GM23338 (cell line): ENCODE measurements at regions not wholly inside any gene's neighbourhood (a gene's known extent, or its start where the extent isn't known, plus 50 kb on each side); places are given as distances from the start of the nearest gene placed in this dataset.

ENCODE experiments used
- ATAC-seq: fragments of 200-7000 bp; cut with Tn5 transposase; 3 replicates; pipeline ENCODE4 v1.9.1; 2020
- DNase-seq: peaks from one replicate; pipeline ENCODE4 v3.0.0-alpha.2; 2015; ENCODE audit warnings: low spot score
- H2AFZ ChIP-seq: fragments of 200-600 bp; sonication (generic); 2 replicates; pipeline ENCODE4 v1.8.0; 2016; ENCODE audit warnings: antibody characterized with exemption, mild to moderate bottlenecking, moderate library complexity
- H3F3A ChIP-seq: fragments of 200-600 bp; sonication (generic); replicated peaks from 2 replicates; pipeline ENCODE4 v1.8.0; 2017; ENCODE audit warnings: antibody characterized with exemption, mixed run types, low read depth
- H3K27ac ChIP-seq: fragments of 200-600 bp; sonication (generic); 2 replicates; pipeline ENCODE4 v1.6.1; 2016; ENCODE audit warnings: low read depth
- H3K27me3 ChIP-seq: fragments of 200-600 bp; sonication (generic); 2 replicates; pipeline ENCODE4 v1.8.0; 2016; ENCODE audit warnings: mild to moderate bottlenecking, mixed run types, moderate library complexity; ENCODE audit not compliant: insufficient read depth
- H3K36me3 ChIP-seq: fragments of 200-600 bp; sonication (generic); 2 replicates; pipeline ENCODE4 v1.8.0; 2016; ENCODE audit warnings: mild to moderate bottlenecking; ENCODE audit not compliant: insufficient read depth
- H3K4me1 ChIP-seq: fragments of 200-600 bp; sonication (generic); 2 replicates; pipeline ENCODE4 v1.8.0; 2016; ENCODE audit warnings: mild to moderate bottlenecking, moderate library complexity; ENCODE audit not compliant: insufficient read depth
- H3K4me2 ChIP-seq: fragments of 200-600 bp; sonication (generic); 2 replicates; pipeline ENCODE4 v1.7.1; 2017; ENCODE audit warnings: mixed run types
- H3K4me3 ChIP-seq: fragments of 200-600 bp; sonication (generic); 2 replicates; pipeline ENCODE4 v1.6.1; 2016; ENCODE audit warnings: mixed run types
- H3K79me2 ChIP-seq: fragments of 200-600 bp; sonication (generic); replicated peaks from 2 replicates; pipeline ENCODE4 v1.8.0; 2017; ENCODE audit warnings: mild to moderate bottlenecking; ENCODE audit not compliant: insufficient read depth
- H3K9me2 ChIP-seq: fragments of 200-600 bp; sonication (generic); 2 replicates; pipeline ENCODE4 v1.8.0; 2017; ENCODE audit not compliant: insufficient read depth
- H4K20me1 ChIP-seq: fragments of 200-600 bp; sonication (generic); replicated peaks from 2 replicates; pipeline ENCODE4 v1.8.0; 2017; ENCODE audit warnings: mild to moderate bottlenecking; ENCODE audit not compliant: insufficient read depth
- H3K27ac Mint-ChIP-seq: 2 replicates; pipeline ENCODE4 v1.8.0; 2020; ENCODE audit warnings: inconsistent platforms, mild to moderate bottlenecking, moderate library complexity, mixed read lengths
- H3K27me3 Mint-ChIP-seq: 3 replicates; pipeline ENCODE4 v1.8.0; 2022; ENCODE audit warnings: low read depth, mild to moderate bottlenecking, moderate library complexity, mixed read lengths, inconsistent platforms; ENCODE audit not compliant: insufficient read depth, poor library complexity
- H3K36me3 Mint-ChIP-seq: 3 replicates; pipeline ENCODE4 v1.8.0; 2021; ENCODE audit warnings: low read depth, mild to moderate bottlenecking, inconsistent platforms, moderate library complexity, mixed read lengths
- H3K4me1 Mint-ChIP-seq: 3 replicates; pipeline ENCODE4 v1.8.0; 2020; ENCODE audit warnings: mild to moderate bottlenecking, inconsistent platforms, mixed read lengths
- H3K4me3 Mint-ChIP-seq: 3 replicates; pipeline ENCODE4 v1.8.0; 2021; ENCODE audit warnings: moderate library complexity, mild to moderate bottlenecking, inconsistent platforms, mixed read lengths
- H3K9me3 Mint-ChIP-seq: 3 replicates; pipeline ENCODE4 v1.8.0; 2020; ENCODE audit warnings: moderate library complexity, mild to moderate bottlenecking, inconsistent platforms, mixed read lengths
- CREB1 ChIP-seq: fragments of 250-450 bp; sonication (Bioruptor Pico); IDR thresholded peaks from 2 replicates; pipeline ENCODE4 v1.5.0; 2020; ENCODE audit warnings: low read depth, mild to moderate bottlenecking, moderate library complexity
- EZH2 ChIP-seq: fragments of 200-600 bp; sonication (generic); IDR thresholded peaks from one replicate; pipeline ENCODE4 v1.8.0; 2017; ENCODE audit warnings: antibody characterized with exemption, mild to moderate bottlenecking, low read depth; ENCODE audit not compliant: unreplicated experiment
- JUNB ChIP-seq: IDR thresholded peaks from one replicate; pipeline ENCODE4 v1.6.1; 2016; ENCODE audit warnings: antibody characterized with exemption; ENCODE audit not compliant: unreplicated experiment
- NANOG ChIP-seq: IDR thresholded peaks from 2 replicates; pipeline ENCODE4 v1.6.1; 2016; ENCODE audit warnings: antibody characterized with exemption, borderline replicate concordance
- REST ChIP-seq: IDR thresholded peaks from one replicate; pipeline ENCODE4 v1.6.1; 2018; ENCODE audit warnings: antibody characterized with exemption; ENCODE audit not compliant: unreplicated experiment
- STAT1 ChIP-seq: IDR thresholded peaks from one replicate; pipeline ENCODE4 v1.6.1; 2016; ENCODE audit warnings: antibody characterized with exemption; ENCODE audit not compliant: unreplicated experiment
- ZNF331 ChIP-seq: fragments of 250-450 bp; sonication (Bioruptor Pico); IDR thresholded peaks from 2 replicates; pipeline ENCODE4 v1.5.0; 2020; ENCODE audit warnings: low read depth, mild to moderate bottlenecking, moderate library complexity
- TF ChIP-seq, protein P1 (sequence below): IDR thresholded peaks from 2 replicates; pipeline ENCODE4 v1.6.1; 2016; ENCODE audit warnings: antibody characterized with exemption
- TF ChIP-seq, protein P2 (sequence below), 2 experiments: fragments of 200-600 bp in 1 of 2; sonication (generic) in 1 of 2; conservative IDR thresholded peaks; 2 replicates each; pipeline versions ENCODE4 v1.5.1 to v1.6.1; 2016 to 2017; ENCODE audit warnings: antibody characterized with exemption in 2 of 2, low read depth in 2 of 2, mild to moderate bottlenecking in 2 of 2, moderate library complexity in 1 of 2
- TF ChIP-seq, protein P3 (sequence below): fragments of 250-450 bp; sonication (Bioruptor Pico); IDR thresholded peaks from 2 replicates; pipeline ENCODE4 v1.5.0; 2020; ENCODE audit warnings: mild to moderate bottlenecking, moderate library complexity

DNA sequence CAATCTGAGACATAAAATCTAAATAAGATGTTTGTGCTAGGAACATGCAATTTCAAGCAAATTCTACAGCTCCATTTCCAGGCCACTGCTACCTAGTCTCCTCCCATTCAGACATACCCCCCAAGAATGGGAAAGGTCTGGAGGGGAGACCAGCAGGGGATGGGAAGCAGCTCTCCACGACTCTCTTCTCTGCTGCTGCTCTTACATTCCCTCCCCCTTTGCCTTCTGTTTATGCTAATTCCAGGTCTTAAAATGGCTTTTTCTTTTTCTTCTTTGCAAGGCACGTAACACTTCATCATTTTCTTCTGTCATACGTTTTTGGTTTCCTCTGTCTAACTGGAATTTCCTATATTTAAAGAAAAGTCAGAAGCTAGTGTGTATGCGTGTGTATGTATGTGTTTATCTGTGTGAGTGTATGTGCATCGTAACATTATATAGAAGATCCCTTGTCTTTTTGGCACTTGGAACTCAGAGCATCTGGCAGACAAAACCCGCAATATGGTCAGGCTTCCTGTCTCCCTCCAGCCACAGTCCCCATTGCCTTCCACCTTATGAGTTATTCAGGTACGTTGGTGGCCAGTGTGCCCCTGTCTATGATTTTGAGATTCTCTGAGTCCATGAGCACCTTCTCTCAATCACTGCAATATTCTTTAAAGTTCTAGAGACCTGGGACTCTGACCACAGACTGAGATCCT is 493.7 kb downstream of the BTBD3 start (continued):
- TF ChIP-seq EZH2 (no peak), NANOG (no peak), ZNF331 (CRISPR knock-in tag) (no peak), REST (no peak)
- TF ChIP-seq, protein P1, sequence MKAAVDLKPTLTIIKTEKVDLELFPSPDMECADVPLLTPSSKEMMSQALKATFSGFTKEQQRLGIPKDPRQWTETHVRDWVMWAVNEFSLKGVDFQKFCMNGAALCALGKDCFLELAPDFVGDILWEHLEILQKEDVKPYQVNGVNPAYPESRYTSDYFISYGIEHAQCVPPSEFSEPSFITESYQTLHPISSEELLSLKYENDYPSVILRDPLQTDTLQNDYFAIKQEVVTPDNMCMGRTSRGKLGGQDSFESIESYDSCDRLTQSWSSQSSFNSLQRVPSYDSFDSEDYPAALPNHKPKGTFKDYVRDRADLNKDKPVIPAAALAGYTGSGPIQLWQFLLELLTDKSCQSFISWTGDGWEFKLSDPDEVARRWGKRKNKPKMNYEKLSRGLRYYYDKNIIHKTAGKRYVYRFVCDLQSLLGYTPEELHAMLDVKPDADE, result no peak

DNA sequence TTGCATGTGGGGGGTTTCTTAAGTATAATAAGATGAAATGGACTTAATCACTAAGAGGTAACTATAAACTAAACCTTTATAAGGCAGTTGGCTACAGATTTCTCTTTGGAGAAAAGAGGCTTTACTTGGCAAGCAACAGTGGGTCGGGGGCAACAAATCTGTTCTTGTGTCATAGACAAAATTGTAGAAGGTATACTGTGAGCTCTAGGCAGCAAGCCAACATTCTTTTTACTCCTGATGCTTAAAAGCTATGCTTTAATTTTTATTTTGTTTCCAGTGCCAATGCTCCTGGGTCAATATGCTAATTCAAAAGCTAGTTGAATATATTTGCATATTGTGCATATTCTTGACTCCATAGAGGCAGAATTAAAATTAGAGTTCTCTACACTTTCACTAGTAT is 495.4 kb downstream of the BTBD3 start:
- peaks cover 9% of the 10 kb centered on the region for H3K36me3 Mint-ChIP-seq
- no peak overlapping the region for H3K27ac ChIP-seq
- H3F3A ChIP-seq, result no peaks in the 10 kb centered on the region
- peaks cover 10% of the 10 kb centered on the region; the same call in 1 of the 2 replicates for H3K36me3 ChIP-seq
- H3K79me2 ChIP-seq, result no peaks in the 10 kb centered on the region
- no peak overlapping the region for H3K27ac Mint-ChIP-seq
- peaks cover 4% of the 10 kb centered on the region; the same call in 1 of the 2 replicates for H3K4me1 ChIP-seq
- ATAC-seq (no peak), DNase-seq (no peak)
- no peak overlapping the region for H3K4me2 ChIP-seq
- H3K4me3 Mint-ChIP-seq, result no peak overlapping the region
- peaks cover 15% of the 10 kb centered on the region for H3K9me3 Mint-ChIP-seq
- no peak overlapping the region for H3K4me3 ChIP-seq
- H3K4me1 Mint-ChIP-seq, result peaks cover 9% of the 10 kb centered on the region
- no peaks in the 10 kb centered on the region for H3K27me3 Mint-ChIP-seq
- no peaks in the 10 kb centered on the region for H4K20me1 ChIP-seq
- H3K9me2 ChIP-seq, result peaks cover 4% of the 10 kb centered on the region
- H2AFZ ChIP-seq, result no peak overlapping the region
- no peaks in the 10 kb centered on the region for H3K27me3 ChIP-seq
- TF ChIP-seq, protein P1, result no peak
- TF ChIP-seq CREB1, result no peak
- TF ChIP-seq STAT1, result no peak
- no peak for TF ChIP-seq JUNB
- no peak for TF ChIP-seq ZNF331 (CRISPR knock-in tag)
- TF ChIP-seq, protein P2, sequence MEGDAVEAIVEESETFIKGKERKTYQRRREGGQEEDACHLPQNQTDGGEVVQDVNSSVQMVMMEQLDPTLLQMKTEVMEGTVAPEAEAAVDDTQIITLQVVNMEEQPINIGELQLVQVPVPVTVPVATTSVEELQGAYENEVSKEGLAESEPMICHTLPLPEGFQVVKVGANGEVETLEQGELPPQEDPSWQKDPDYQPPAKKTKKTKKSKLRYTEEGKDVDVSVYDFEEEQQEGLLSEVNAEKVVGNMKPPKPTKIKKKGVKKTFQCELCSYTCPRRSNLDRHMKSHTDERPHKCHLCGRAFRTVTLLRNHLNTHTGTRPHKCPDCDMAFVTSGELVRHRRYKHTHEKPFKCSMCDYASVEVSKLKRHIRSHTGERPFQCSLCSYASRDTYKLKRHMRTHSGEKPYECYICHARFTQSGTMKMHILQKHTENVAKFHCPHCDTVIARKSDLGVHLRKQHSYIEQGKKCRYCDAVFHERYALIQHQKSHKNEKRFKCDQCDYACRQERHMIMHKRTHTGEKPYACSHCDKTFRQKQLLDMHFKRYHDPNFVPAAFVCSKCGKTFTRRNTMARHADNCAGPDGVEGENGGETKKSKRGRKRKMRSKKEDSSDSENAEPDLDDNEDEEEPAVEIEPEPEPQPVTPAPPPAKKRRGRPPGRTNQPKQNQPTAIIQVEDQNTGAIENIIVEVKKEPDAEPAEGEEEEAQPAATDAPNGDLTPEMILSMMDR (conservative IDR thresholded peaks at IDR 0.05; ENCODE audit: low read depth in 2 of 2), result no peak
- TF ChIP-seq, protein P3, sequence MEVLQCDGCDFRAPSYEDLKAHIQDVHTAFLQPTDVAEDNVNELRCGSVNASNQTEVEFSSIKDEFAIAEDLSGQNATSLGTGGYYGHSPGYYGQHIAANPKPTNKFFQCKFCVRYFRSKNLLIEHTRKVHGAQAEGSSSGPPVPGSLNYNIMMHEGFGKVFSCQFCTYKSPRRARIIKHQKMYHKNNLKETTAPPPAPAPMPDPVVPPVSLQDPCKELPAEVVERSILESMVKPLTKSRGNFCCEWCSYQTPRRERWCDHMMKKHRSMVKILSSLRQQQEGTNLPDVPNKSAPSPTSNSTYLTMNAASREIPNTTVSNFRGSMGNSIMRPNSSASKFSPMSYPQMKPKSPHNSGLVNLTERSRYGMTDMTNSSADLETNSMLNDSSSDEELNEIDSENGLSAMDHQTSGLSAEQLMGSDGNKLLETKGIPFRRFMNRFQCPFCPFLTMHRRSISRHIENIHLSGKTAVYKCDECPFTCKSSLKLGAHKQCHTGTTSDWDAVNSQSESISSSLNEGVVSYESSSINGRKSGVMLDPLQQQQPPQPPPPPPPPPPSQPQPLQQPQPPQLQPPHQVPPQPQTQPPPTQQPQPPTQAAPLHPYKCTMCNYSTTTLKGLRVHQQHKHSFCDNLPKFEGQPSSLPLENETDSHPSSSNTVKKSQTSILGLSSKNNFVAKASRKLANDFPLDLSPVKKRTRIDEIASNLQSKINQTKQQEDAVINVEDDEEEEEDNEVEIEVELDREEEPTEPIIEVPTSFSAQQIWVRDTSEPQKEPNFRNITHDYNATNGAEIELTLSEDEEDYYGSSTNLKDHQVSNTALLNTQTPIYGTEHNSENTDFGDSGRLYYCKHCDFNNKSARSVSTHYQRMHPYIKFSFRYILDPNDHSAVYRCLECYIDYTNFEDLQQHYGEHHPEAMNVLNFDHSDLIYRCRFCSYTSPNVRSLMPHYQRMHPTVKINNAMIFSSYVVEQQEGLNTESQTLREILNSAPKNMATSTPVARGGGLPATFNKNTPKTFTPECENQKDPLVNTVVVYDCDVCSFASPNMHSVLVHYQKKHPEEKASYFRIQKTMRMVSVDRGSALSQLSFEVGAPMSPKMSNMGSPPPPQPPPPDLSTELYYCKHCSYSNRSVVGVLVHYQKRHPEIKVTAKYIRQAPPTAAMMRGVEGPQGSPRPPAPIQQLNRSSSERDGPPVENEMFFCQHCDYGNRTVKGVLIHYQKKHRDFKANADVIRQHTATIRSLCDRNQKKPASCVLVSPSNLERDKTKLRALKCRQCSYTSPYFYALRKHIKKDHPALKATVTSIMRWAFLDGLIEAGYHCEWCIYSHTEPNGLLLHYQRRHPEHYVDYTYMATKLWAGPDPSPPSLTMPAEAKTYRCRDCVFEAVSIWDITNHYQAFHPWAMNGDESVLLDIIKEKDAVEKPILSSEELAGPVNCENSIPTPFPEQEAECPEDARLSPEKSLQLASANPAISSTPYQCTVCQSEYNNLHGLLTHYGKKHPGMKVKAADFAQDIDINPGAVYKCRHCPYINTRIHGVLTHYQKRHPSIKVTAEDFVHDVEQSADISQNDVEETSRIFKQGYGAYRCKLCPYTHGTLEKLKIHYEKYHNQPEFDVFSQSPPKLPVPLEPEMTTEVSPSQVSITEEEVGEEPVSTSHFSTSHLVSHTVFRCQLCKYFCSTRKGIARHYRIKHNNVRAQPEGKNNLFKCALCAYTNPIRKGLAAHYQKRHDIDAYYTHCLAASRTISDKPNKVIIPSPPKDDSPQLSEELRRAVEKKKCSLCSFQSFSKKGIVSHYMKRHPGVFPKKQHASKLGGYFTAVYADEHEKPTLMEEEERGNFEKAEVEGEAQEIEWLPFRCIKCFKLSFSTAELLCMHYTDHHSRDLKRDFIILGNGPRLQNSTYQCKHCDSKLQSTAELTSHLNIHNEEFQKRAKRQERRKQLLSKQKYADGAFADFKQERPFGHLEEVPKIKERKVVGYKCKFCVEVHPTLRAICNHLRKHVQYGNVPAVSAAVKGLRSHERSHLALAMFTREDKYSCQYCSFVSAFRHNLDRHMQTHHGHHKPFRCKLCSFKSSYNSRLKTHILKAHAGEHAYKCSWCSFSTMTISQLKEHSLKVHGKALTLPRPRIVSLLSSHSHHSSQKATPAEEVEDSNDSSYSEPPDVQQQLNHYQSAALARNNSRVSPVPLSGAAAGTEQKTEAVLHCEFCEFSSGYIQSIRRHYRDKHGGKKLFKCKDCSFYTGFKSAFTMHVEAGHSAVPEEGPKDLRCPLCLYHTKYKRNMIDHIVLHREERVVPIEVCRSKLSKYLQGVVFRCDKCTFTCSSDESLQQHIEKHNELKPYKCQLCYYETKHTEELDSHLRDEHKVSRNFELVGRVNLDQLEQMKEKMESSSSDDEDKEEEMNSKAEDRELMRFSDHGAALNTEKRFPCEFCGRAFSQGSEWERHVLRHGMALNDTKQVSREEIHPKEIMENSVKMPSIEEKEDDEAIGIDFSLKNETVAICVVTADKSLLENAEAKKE (CRISPR knock-in tag), result no peak
